ENCODE measurements at regions not wholly inside any gene's neighbourhood (a gene's known extent, or its start where the extent isn't known, plus 50 kb on each side); places are given as distances from the start of the nearest gene placed in this dataset.
"Not testable (repeated sequence)": the region's sequence is repeated elsewhere in the genome, so short reads cannot be mapped to it uniquely, and the experiment has no call there.

GRCh38 chr11:109945626-109946321, 147.4 kb upstream of the ZC3H12C start:
- DNase-seq: no peak

GRCh38 chr11:109946322-109946846, 146.8 kb upstream of the ZC3H12C start:
- peak; percentile 52 for DNase-seq

- DNase-seq: no peak
Observed at GRCh38 chr11:109954534-109954933, 138.7 kb upstream of the ZC3H12C start.

- no peak for DNase-seq
Observed at GRCh38 chr11:109956124-109956793, 136.9 kb upstream of the ZC3H12C start.

GRCh38 chr11:109957000-109957399, 136.2 kb upstream of the ZC3H12C start:
- no peak for DNase-seq

- no peak for DNase-seq
Observed at GRCh38 chr11:109957601-109958000, 135.6 kb upstream of the ZC3H12C start.

GRCh38 chr11:109958131-109958820, 134.9 kb upstream of the ZC3H12C start:
- no peak for DNase-seq

- no peak for DNase-seq
Observed at GRCh38 chr11:109958821-109959166, 134.4 kb upstream of the ZC3H12C start.

- no peak for DNase-seq
Observed at GRCh38 chr11:109960831-109961230, 132.4 kb upstream of the ZC3H12C start.

GRCh38 chr11:109961261-109961660, 131.9 kb upstream of the ZC3H12C start:
- DNase-seq: no peak

- no peak for DNase-seq
Observed at GRCh38 chr11:109963101-109963500, 130.1 kb upstream of the ZC3H12C start.

- DNase-seq: no peak
Observed at GRCh38 chr11:109964487-109964886, 128.7 kb upstream of the ZC3H12C start.

- not testable (repeated sequence) for DNase-seq
Observed at GRCh38 chr11:109965445-109965844, 127.7 kb upstream of the ZC3H12C start.

GRCh38 chr11:109965926-109966325, 127.3 kb upstream of the ZC3H12C start:
- not testable (repeated sequence) for DNase-seq

GRCh38 chr11:109967136-109967535, 126.1 kb upstream of the ZC3H12C start:
- not testable (repeated sequence) for DNase-seq

- no peak for DNase-seq
Observed at GRCh38 chr11:109968299-109968698, 124.9 kb upstream of the ZC3H12C start.

GRCh38 chr11:109968781-109969180, 124.4 kb upstream of the ZC3H12C start:
- DNase-seq: no peak

GRCh38 chr11:109970516-109971183, 122.5 kb upstream of the ZC3H12C start:
- no peak for DNase-seq

- no peak for DNase-seq
Observed at GRCh38 chr11:109971184-109971523, 122.0 kb upstream of the ZC3H12C start.

GRCh38 chr11:109972181-109972715, 120.9 kb upstream of the ZC3H12C start:
- no peak for DNase-seq

GRCh38 chr11:109972939-109973338, 120.3 kb upstream of the ZC3H12C start:
- DNase-seq: no peak

- no peak for DNase-seq
Observed at GRCh38 chr11:109973486-109973885, 119.7 kb upstream of the ZC3H12C start.

- DNase-seq: no peak
Observed at GRCh38 chr11:109974523-109974922, 118.7 kb upstream of the ZC3H12C start.

Measured in NCI-H2107 (cell line).